NCI-H2029 (cell line): ENCODE measurements at regions not wholly inside any gene's neighbourhood (a gene's known extent, or its start where the extent isn't known, plus 50 kb on each side); places are given as distances from the start of the nearest gene placed in this dataset.

Source experiments
- DNase-seq: peaks from one replicate; lab custom pipeline; 2025; lab: John Stamatoyannopoulos, UW

DNA sequence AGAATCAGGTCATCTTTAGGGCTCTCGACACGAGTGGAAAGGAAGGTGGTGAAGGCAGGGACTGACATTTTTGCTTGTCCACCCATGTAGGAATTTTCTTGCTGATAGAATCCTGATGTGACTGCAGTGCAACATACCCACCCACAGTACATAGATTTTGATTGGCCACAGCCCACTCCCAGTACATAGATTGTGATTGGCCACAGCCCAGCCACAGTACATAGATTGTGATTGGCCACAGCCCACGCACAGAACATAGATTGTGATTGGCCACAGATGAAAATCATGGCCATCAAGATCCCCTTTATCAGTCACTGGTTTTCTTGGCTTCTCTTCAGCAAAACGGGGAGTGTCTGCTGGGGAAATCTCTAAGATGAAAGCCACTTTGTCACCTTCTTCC, 1041.5 kb downstream of the AACS start:
- DNase-seq = no peak

DNA sequence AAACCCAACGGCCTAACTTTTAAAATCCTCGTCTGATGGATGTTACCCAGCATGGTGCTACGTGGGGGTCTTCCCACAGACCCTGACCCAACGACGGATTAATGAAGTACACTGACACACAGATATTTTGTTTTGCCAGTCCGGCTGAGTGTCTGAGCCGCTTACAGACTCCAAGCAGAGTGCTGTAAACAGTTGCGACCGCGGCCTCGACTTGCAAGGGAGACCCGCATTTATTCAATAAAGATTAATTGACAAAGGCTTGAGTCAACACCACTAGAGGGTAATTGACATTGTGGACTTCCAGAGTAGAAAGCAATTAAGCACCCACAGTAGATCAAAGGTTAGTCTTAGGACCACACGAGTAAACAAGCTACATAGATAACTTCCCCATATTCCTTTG, 1042.4 kb downstream of the AACS start:
- DNase-seq = no peak

DNA sequence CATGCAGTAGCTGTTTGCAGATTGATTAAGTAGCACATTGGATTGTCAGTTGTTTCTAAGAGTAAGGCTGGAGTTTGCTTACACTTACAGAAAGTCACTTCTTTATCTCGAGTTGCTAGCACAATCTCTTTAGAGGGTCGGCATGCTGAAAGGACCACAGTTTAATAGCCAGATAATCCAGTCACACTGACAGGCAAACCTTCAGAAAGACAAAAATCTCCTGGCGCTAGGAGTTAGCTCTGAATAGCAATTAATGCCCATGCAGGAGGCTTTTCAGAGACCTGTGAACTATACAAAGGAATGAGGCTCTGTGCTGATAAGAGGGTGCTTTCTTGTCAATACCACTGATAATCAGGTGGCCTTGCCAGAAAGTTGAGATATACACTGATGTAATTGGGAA, 1043.0 kb downstream of the AACS start:
- DNase-seq = no peak

DNA sequence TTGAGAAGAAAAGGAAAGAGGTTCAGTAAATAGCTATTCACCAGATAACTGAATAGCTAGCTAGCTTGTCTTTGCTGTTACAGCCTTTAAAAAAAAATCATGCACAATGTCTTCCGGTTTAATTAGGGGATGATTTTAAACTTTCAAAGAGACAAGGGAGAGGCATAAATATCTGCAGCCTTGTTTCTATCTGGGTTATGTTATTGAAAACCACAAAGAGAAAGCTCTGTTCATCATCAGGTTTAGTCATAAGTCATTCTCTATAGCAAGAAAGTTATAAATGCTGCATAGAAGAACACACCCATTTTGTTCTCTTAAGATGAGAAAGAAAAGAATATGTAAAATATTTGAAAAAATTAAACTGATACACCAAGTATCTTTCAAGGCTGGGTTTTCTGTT, 1046.9 kb downstream of the AACS start:
- no peak for DNase-seq

DNA sequence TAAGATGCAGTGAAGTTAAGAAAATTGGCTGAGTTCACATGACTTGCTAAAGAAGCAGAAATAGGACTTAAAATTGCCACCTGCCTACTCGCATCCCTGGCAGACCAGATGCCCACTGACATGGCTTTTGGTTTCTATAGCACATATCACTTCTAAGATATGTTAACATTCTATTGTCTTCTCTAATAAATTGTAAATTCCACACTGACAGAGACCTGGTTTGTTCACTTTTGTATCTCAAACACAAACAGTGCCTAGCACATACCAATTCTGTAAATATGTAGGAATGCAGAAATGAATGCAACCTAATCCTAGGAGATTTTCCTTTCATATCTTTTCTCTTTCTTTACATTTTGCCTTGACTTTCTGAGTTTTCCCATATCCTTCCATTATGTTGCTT, 1047.6 kb downstream of the AACS start:
- DNase-seq = no peak

GRCh38 chr12:126114441-126114840, 1049.2 kb downstream of the AACS start:
- no peak for DNase-seq

DNA sequence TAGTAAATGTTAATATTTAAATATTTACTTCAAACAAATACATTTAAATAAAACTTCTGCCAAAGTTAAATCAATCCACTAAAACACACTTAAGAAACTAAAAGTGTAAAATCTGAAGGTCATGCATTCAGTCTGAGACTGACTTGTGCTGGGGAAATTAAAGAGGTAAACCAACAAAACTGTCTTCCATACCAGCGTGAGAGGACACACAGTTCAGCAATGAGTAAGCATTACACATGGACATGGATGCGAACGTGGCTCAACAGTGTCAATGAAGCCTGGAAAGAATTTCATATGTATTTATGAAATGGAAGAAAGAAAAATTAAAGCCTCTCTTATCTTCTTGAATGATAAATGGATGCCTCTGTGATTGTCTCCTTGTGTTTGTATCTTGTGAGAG, 1052.3 kb downstream of the AACS start:
- DNase-seq = no peak

DNA sequence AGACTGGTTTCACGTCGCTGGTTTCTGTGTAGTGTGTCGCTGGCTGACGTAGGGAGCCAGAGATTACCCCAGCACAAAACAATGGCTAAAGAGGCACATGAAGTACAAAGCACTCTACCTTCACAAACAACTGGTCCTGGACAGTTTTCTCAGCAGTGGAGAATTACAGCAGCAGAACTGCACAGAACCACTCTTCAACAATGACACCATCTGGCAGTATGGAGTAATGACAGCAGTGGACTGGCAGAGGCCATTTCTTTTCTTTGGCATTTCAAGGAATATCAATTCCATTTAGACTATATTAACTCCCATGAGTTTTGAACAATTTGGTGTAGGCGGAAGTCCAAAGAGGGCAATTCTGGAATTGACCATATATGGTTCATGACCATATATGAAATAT, 1074.1 kb downstream of the AACS start:
- DNase-seq = no peak

GRCh38 chr12:126144603-126145002, 1079.4 kb downstream of the AACS start:
- DNase-seq = no peak

DNA sequence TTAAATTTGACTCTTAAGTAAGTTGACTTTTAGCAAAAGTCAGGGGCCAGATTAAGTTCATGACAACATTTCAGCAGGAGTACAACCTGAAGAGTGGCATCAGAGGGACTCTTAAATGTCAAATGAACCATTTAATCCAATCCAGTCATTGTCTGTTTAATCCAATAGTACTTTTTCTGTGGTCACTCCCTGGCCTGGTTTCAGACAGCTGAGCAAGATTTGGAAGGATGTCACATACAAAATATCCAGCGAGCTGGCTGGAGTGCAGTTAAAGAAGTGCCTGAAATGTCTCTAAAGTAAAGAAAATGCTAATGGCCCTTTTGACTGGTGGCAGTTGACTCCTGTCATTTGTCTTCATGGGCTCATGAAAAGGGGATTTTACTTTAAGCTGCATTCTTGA, 1082.1 kb downstream of the AACS start:
- DNase-seq = no peak

- no peak for DNase-seq
Measured at GRCh38 chr12:126156806-126157574, 1091.8 kb downstream of the AACS start.

GRCh38 chr12:126157575-126157966, 1092.3 kb downstream of the AACS start:
- DNase-seq = no peak

GRCh38 chr12:126159139-126159538, 1093.9 kb downstream of the AACS start:
- peak; percentile 40 for DNase-seq

DNA sequence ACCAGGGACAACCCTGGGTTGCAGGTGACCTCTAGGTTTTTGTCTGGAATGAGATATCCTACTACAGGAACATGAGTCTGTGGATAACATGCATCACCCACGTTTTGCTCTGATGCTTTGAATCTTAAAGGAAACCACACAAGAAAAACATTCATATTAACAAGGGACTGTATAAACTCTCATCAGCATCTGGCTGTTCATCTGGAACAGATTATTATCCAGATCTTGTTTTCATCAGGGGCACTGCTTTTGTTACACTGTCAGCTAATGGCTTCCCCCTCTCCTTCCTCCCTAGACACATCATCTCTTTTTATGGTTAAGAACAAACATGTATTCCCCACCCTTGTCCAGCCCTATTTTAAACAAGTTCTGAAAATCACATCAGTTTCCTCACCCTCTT, 1095.7 kb downstream of the AACS start:
- DNase-seq = no peak

DNA sequence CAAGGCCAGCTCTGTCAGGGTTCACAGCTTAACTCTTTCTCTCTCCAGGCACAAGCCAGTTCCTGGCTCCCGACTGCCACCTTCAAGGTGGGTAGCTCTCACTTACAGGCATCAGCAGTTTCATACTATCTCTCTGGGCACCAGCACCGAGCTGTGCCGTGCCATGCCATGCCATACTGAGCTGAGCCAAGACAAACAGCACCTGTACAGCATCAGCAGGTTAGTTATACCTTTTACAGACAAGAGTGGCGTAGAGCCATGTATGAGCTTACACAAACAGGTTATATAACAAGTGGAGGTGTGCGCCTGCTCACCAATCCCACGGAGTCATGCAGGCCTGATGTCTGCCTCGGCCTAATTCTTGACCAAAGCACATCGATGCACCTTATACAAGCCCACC, 1098.7 kb downstream of the AACS start:
- DNase-seq = peak; percentile 91

GRCh38 chr12:126171937-126172559, 1106.8 kb downstream of the AACS start:
- DNase-seq = no peak

- DNase-seq = no peak
Measured at GRCh38 chr12:126182619-126183236, 1117.5 kb downstream of the AACS start.

GRCh38 chr12:126185025-126185424, 1119.8 kb downstream of the AACS start:
- DNase-seq = no peak

DNA sequence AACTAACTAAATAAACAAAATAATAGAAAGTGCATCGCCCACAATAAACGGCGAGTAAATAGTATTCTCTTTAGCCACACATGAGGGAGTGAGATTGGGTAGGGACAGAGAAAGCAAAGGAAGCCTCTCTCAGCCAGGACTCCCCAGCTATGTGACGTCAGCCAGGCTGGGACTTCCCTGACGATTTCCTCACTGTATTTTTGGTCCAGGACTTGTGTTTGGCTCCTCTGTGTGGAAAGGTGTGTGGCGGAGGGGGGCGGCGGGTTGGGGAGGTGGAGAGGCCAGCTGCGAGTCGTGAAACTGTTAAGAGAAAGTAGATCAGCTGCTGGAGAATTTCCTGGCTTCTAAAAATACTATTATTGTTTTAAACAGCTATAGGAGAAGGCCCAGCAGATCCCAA, 1124.6 kb downstream of the AACS start:
- no peak for DNase-seq

DNA sequence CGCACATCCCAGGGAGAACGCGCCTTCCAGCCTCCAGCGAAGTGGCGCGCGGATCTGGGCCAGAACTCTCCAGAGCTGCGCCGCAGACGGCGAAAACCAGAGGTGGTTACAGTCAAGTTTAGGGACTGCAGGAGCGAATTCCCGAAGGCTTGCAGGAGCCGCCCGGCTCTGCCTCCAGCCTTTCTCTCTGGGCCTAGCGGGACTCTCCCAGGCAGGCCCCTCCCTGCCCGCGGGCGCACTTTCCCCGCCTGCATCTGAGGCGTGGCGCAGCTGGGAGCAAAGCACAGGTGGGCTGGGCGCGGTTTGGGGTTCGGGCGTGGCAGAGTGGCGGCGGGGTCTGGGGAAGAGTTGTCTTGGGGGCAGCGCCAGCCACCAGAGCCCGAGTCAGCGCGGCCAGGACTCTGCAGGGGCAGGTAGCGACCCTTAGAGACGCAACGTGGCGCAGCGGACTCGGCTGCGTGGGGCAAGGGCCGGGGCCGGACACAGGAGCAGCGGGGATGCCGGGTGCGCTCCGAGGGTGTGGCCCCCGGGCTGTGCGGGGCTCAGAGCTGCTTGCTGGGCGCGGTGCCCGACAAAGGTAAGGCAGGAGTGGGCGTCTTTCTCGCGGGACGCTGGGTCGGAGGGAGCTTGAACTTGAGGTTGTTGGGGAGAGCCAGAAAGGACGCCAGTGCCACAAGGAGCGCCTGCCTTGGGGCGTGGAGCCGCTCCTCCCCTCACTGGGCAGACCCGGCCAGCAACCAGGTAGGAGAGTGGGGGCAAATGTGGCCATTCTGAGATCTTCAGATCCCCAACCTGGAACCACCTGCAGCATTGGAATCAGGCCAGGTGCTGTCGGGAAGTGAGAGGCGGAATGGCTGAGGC, 1126.0 kb downstream of the AACS start:
- DNase-seq = peak; percentile 41

- no peak for DNase-seq
Measured at GRCh38 chr12:126191949-126192348, 1126.7 kb downstream of the AACS start.

DNA sequence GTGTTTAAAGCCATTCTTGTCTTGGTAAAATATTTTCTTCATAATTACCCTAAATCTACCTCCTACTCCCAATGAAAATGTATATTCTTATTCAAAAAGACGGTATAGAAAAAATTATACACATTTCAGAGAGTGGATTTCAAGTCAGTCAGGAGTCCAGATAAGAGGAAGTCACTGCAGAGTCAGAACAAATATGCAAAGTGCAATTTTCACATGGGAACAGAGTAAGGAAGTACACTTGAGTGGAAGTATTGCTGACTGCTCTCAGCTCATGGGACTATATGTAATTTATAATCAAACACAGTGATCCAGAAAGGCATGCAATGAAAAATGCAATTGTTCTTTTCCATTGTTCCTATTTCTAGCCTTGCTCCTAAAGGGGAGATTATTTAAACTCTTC, 1128.0 kb downstream of the AACS start:
- DNase-seq = no peak

GRCh38 chr12:126196263-126196662, 1131.0 kb downstream of the AACS start:
- DNase-seq = no peak
